ENCODE measurements at regions not wholly inside any gene's neighbourhood (a gene's known extent, or its start where the extent isn't known, plus 50 kb on each side); places are given as distances from the start of the nearest gene placed in this dataset.
"Not testable (repeated sequence)": the region's sequence is repeated elsewhere in the genome, so short reads cannot be mapped to it uniquely, and the experiment has no call there.

DNA sequence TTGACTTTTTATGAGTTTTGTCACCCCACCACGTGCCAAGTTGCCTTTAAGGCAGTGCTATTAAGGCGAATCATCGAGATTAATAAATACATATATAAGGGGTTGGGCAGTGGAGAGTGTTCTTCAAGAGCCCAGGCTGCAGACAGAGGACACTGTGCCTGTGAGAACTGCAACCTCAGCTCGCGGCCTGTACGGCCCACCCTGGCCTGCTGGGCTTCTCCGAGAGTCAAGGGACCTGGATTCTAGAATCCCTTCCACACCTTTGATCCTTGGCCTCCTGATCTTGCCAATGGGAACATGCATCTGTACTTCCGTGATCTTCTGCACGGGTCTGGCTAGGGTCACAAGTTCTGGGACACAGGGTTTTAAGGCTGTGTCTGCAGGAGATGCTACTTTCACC lies 54.5 kb downstream of the IRX5 start:
- ChIA-PET CTCF (no interaction called here), POLR2A (no interaction called here)
- no peak for DNase-seq (ENCODE audit: extremely low spot score)
- TF ChIP-seq, protein P1, sequence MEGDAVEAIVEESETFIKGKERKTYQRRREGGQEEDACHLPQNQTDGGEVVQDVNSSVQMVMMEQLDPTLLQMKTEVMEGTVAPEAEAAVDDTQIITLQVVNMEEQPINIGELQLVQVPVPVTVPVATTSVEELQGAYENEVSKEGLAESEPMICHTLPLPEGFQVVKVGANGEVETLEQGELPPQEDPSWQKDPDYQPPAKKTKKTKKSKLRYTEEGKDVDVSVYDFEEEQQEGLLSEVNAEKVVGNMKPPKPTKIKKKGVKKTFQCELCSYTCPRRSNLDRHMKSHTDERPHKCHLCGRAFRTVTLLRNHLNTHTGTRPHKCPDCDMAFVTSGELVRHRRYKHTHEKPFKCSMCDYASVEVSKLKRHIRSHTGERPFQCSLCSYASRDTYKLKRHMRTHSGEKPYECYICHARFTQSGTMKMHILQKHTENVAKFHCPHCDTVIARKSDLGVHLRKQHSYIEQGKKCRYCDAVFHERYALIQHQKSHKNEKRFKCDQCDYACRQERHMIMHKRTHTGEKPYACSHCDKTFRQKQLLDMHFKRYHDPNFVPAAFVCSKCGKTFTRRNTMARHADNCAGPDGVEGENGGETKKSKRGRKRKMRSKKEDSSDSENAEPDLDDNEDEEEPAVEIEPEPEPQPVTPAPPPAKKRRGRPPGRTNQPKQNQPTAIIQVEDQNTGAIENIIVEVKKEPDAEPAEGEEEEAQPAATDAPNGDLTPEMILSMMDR (IDR thresholded peaks at IDR 0.05; ENCODE audit: control extremely low read depth, extremely low read depth, low read depth, missing control alignments) = no peak

DNA sequence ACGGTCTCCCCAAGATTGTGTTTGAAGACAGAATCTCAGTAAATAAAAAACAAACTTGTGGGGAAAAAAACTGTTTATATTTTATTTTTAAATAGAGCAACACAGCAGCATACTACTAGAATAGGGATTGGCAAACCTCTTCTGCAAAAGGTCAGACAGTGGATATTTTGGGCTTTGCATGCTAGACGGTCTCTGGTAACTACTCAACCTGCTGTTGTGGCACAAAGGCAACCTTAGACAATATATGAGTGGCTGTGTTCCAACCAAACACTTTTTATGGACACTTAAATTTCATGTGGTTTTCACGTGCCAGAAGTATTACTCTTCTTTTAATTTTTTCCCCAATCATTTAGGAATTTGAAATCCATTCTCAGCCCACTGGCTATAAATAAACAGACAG lies 55.0 kb downstream of the IRX5 start:
- ChIA-PET CTCF (no interaction called here), POLR2A (no interaction called here)
- no peak for DNase-seq (ENCODE audit: extremely low spot score)
- TF ChIP-seq, protein P1 (IDR thresholded peaks at IDR 0.05; ENCODE audit: control extremely low read depth, extremely low read depth, low read depth, missing control alignments) = no peak

DNA sequence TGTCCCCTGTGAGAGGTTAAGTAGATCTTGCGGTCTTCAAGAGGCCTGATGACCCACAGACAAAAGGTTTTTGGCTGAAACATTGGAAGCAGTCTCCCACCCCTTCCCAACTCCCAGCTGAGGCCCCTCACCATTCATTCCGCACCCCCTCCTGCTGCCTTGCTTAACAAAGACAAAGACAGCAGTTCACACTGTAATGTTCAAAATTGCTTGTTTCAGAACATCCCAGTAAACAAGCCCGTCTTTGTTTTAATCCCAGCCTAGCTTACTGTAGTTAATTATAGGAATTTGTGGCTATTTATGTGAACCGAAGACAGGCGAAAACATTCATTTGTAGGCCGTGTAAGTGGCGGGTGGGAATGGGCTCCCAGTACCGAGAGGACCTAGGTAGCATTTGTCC lies 55.7 kb downstream of the IRX5 start:
- POLR2A ChIA-PET = no interaction called here
- TF ChIP-seq, protein P1 (IDR thresholded peaks at IDR 0.05; ENCODE audit: control extremely low read depth, extremely low read depth, low read depth, missing control alignments) = no peak
- no peak for DNase-seq (ENCODE audit: extremely low spot score)
- CTCF ChIA-PET = no interaction called here

DNA sequence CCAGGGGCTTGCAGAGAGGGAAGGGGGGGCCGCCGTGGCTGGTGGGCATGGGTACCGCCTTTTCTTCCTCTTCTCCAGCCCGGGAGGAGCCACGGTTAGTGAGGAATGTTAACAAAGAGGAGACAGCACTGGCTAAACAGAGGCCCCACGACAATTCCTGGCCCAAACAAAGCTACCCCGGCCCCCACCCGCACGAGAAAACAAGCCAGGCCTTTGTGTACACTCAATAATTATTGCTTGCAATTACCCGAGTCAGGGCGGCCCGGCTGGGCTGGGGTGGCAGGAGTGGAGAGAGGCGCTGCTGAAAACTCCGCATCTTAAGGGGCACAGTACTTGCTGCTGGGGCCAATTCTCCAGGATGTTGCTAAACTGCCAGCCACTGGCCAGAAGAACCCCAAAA lies 56.4 kb downstream of the IRX5 start:
- DNase-seq (ENCODE audit: extremely low spot score) = no peak
- ChIA-PET POLR2A (no interaction called here), CTCF (no interaction called here)
- TF ChIP-seq, protein P1 (IDR thresholded peaks at IDR 0.05; ENCODE audit: control extremely low read depth, extremely low read depth, low read depth, missing control alignments) = no peak

DNA sequence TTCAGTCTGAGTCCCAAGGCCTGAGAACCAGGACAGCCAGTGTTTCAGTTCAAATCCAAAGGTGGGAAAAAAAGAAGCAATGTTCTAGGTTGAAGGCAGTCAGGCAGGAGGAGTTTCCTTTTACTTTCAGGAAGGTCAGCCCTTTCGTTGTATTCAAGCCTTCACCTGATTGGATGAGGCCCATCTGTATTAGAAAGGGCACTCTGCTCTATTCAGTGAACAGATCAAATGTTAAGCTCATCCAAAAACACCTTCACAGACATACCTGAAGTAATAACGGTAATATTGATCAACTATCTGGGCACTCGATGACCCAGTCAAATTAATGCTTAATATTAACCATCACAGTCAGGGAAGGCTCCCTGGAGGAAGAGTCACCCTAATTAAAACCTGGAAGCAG lies 60.9 kb downstream of the IRX5 start:
- DNase-seq (ENCODE audit: extremely low spot score) = no peak
- POLR2A ChIA-PET = no interaction called here
- TF ChIP-seq, protein P1 (IDR thresholded peaks at IDR 0.05; ENCODE audit: control extremely low read depth, extremely low read depth, low read depth, missing control alignments) = no peak
- CTCF ChIA-PET = interaction anchor here (1.0 kb wide), 1 partner anchor 11 kb away, joined by 3 read pairs; no protein-coding TSS in a partner anchor

DNA sequence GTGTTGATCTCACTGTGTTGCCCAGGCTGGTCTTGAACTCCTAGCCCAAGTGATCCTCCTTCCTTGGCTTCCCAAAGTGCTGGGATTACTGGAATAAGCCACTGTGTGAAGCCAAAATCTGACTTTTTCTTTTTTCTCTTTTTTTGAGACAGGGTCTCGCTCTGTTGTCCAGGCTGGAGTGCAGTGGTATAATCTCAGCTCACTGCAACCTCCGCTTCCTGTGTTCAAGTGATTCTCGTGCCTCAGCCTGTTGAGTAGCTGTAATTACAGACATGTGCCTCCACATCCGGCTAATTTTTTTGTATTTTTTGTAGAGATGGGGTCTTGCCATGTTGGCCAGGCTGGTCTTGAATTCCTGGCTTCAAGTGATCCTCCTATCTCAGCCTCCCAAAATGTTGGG lies 61.3 kb downstream of the IRX5 start:
- ChIA-PET CTCF (interaction anchor here (1.0 kb wide), 1 partner anchor 12 kb away, joined by 3 read pairs; no protein-coding TSS in a partner anchor), POLR2A (interaction anchor here (0.6 kb wide), 1 partner anchor 1147 kb away, joined by 3 read pairs; no protein-coding TSS in a partner anchor)
- not testable (repeated sequence) for DNase-seq (ENCODE audit: extremely low spot score)

DNA sequence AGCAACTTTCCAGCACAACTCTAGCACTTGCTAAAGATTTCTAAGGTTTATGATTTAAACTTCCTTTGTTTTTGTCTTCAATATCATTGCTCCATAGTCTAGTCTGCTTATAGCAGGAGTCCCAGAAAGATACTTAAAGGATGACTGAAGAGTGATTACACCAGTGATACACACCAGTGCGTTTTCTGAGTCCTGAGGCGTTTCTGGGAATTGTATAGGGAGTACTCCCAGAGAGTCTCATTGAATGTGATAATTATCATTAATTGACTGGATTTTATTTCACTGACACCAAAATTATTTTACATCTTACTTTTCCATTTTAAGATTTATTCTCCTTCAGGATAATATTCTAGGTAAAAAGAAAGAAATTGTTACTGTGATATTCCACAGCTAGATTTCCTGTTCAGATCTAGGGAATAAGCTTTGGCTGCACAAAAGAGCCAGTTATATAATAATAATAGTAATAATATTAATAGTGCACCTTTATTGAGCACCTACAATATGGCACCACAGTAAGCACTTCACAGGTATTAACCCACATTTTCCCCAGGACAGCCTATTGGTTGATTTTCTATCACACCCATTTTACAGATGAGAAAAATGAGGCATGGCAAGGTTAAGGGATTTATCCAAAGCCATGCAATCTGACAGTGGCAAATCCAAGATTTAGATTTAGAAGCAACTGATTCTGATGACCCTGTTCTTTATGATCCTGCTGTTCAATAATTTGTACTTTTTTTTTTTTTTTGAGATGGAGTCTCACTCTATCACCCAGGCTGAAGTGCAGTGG lies 62.6 kb downstream of the IRX5 start:
- ChIA-PET CTCF (interaction anchor here (1.0 kb wide), 1 partner anchor 1102 kb away, joined by 3 read pairs; no protein-coding TSS in a partner anchor), POLR2A (no interaction called here)
- TF ChIP-seq, protein P1 (IDR thresholded peaks at IDR 0.05; ENCODE audit: control extremely low read depth, extremely low read depth, low read depth, missing control alignments) = no peak
- no peak for DNase-seq (ENCODE audit: extremely low spot score)
